Stimulated activated CD4-positive, alpha-beta T cell treated with anti-CD3 and anti-CD28 coated beads, Interleukin-4, amount 100 ng/mL, for 4 hours (primary cell): ENCODE measurements at regions not wholly inside any gene's neighbourhood (a gene's known extent, or its start where the extent isn't known, plus 50 kb on each side); places are given as distances from the start of the nearest gene placed in this dataset.

ENCODE experiments used
- DNase-seq, 2 experiments: peaks; one replicate each; pipeline ENCODE4 v3.0.0-alpha.2; 2020

- no peak for DNase-seq
Observed at GRCh38 chr3:193754719-193755118, 161.7 kb downstream of the OPA1 start.

GRCh38 chr3:193756536-193756935 lies 163.5 kb downstream of the OPA1 start:
- no peak for DNase-seq

GRCh38 chr3:193757457-193757856 lies 164.4 kb downstream of the OPA1 start:
- DNase-seq, result no peak

- no peak for DNase-seq
Observed at GRCh38 chr3:193761969-193762368, 169.0 kb downstream of the OPA1 start.

- DNase-seq, result no peak
Observed at GRCh38 chr3:193762657-193763056, 169.6 kb downstream of the OPA1 start.

- DNase-seq, result no peak
Observed at GRCh38 chr3:193764959-193765358, 172.0 kb downstream of the OPA1 start.

GRCh38 chr3:193767353-193768069 lies 174.5 kb downstream of the OPA1 start:
- DNase-seq, result no peak

GRCh38 chr3:193768070-193768394 lies 175.0 kb downstream of the OPA1 start:
- DNase-seq, result no peak

- DNase-seq, result no peak
Observed at GRCh38 chr3:193769437-193769836, 176.4 kb downstream of the OPA1 start.

GRCh38 chr3:193771011-193771652 lies 178.1 kb downstream of the OPA1 start:
- no peak for DNase-seq

- no peak for DNase-seq
Observed at GRCh38 chr3:193771653-193772421, 178.8 kb downstream of the OPA1 start.

GRCh38 chr3:193772422-193772763 lies 179.4 kb downstream of the OPA1 start:
- DNase-seq, result no peak

GRCh38 chr3:193773266-193774220 lies 180.5 kb downstream of the OPA1 start:
- no peak for DNase-seq

GRCh38 chr3:193774272-193774915 lies 181.4 kb downstream of the OPA1 start:
- DNase-seq, result no peak

GRCh38 chr3:193774916-193775285 lies 181.9 kb downstream of the OPA1 start:
- no peak for DNase-seq

- no peak for DNase-seq
Observed at GRCh38 chr3:193775421-193776077, 182.5 kb downstream of the OPA1 start.

- no peak for DNase-seq
Observed at GRCh38 chr3:193776626-193777358, 183.8 kb downstream of the OPA1 start.

- no peak for DNase-seq
Observed at GRCh38 chr3:193777524-193777923, 184.5 kb downstream of the OPA1 start.

- DNase-seq, result no peak
Observed at GRCh38 chr3:193778676-193779075, 185.7 kb downstream of the OPA1 start.

- no peak for DNase-seq
Observed at GRCh38 chr3:193779933-193780332, 186.9 kb downstream of the OPA1 start.

GRCh38 chr3:193780397-193780796 lies 187.4 kb downstream of the OPA1 start:
- DNase-seq, result no peak
